OCI-LY3 (cell line): ENCODE measurements at regions not wholly inside any gene's neighbourhood (a gene's known extent, or its start where the extent isn't known, plus 50 kb on each side); places are given as distances from the start of the nearest gene placed in this dataset.

Experiments
- H2AFZ ChIP-seq: fragments of 200-600, 300-600 bp; shearing (Covaris generic); 2 replicates; pipeline ENCODE4 v1.6.0; 2014; ENCODE audit warnings: antibody characterized with exemption, low read depth, low read length
- H3K27ac ChIP-seq: fragments of 200-600, 300-600 bp; sonication (generic); 2 replicates; pipeline ENCODE4 v1.5.1; 2014; ENCODE audit warnings: mild to moderate bottlenecking, low read length, moderate library complexity, mixed read lengths
- H3K27me3 ChIP-seq: fragments of 200-600, 300-600 bp; sonication (generic); 2 replicates; pipeline ENCODE4 v1.6.1; 2014; ENCODE audit warnings: low read depth, low read length, mixed read lengths
- H3K36me3 ChIP-seq: fragments of 200-600, 300-600 bp; sonication (generic); replicated peaks from 2 replicates; pipeline ENCODE3; 2014; ENCODE audit warnings: low read depth, low read length, mixed read lengths
- H3K4me1 ChIP-seq: fragments of 300-600, 200-600 bp; sonication (generic); 2 replicates; pipeline ENCODE4 v1.6.1; 2014; ENCODE audit warnings: low read length, mixed read lengths
- H3K4me2 ChIP-seq: fragments of 200-600, 300-600 bp; sonication (generic); 2 replicates; pipeline ENCODE4 v1.6.1; 2014; ENCODE audit warnings: low read length, mixed read lengths
- H3K4me3 ChIP-seq: fragments of 300-600, 200-600 bp; sonication (generic); 2 replicates; pipeline ENCODE4 v1.5.1; 2014; ENCODE audit warnings: antibody characterized with exemption, mild to moderate bottlenecking, low read length, moderate library complexity
- H3K79me2 ChIP-seq: fragments of 300-600, 200-600 bp; shearing (Covaris generic); 2 replicates; pipeline ENCODE4 v1.6.1; 2014; ENCODE audit warnings: mild to moderate bottlenecking, low read length, mixed read lengths
- H3K9ac ChIP-seq: fragments of 300-600, 200-600 bp; shearing (Covaris generic); 2 replicates; pipeline ENCODE4 v1.6.0; 2014; ENCODE audit warnings: mild to moderate bottlenecking, low read length, moderate library complexity
- H3K9me3 ChIP-seq: fragments of 200-600, 300-600 bp; shearing (Covaris generic); 2 replicates; pipeline ENCODE4 v1.6.1; 2014; ENCODE audit warnings: low read length, mixed read lengths; ENCODE audit not compliant: insufficient read depth
- H4K20me1 ChIP-seq: fragments of 200-600, 300-600 bp; sonication (generic); 2 replicates; pipeline ENCODE4 v1.6.1; 2016; ENCODE audit warnings: low read length, mixed read lengths; ENCODE audit not compliant: insufficient read depth
- EZH2phosphoT487 ChIP-seq: fragments of 200-600 bp; shearing (Covaris generic); IDR thresholded peaks from 2 replicates; pipeline ENCODE4 v1.6.1; 2018; ENCODE audit warnings: antibody characterized with exemption, mixed run types, low read depth
- TF ChIP-seq, protein P1 (sequence below): fragments of 200-600, 300-600 bp; sonication (generic); IDR thresholded peaks from 2 replicates; pipeline ENCODE4 v1.5.1; 2014; ENCODE audit warnings: antibody characterized with exemption, low read length, low read depth

GRCh38 chr13:31485651-31486051 is 253.7 kb upstream of the RXFP2 start:
- Histone ChIP-seq H3K9me3 (no peaks in the 10 kb centered on the region), H3K27me3 (no peaks in the 10 kb centered on the region), H4K20me1 (no peaks in the 10 kb centered on the region), H3K36me3 (no peaks in the 10 kb centered on the region), H3K79me2 (no peaks in the 10 kb centered on the region), H2AFZ (peak overlapping the region; percentile 44; the same call in 1 of the 2 replicates), H3K4me1 (no peaks in the 10 kb centered on the region), H3K27ac (no peak overlapping the region), H3K4me2 (no peak overlapping the region), H3K9ac (no peak overlapping the region), H3K4me3 (no peak overlapping the region)
- TF ChIP-seq, protein P1, sequence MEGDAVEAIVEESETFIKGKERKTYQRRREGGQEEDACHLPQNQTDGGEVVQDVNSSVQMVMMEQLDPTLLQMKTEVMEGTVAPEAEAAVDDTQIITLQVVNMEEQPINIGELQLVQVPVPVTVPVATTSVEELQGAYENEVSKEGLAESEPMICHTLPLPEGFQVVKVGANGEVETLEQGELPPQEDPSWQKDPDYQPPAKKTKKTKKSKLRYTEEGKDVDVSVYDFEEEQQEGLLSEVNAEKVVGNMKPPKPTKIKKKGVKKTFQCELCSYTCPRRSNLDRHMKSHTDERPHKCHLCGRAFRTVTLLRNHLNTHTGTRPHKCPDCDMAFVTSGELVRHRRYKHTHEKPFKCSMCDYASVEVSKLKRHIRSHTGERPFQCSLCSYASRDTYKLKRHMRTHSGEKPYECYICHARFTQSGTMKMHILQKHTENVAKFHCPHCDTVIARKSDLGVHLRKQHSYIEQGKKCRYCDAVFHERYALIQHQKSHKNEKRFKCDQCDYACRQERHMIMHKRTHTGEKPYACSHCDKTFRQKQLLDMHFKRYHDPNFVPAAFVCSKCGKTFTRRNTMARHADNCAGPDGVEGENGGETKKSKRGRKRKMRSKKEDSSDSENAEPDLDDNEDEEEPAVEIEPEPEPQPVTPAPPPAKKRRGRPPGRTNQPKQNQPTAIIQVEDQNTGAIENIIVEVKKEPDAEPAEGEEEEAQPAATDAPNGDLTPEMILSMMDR: no peak
- TF ChIP-seq EZH2phosphoT487: no peak

- Histone ChIP-seq H3K79me2 (no peaks in the 10 kb centered on the region), H3K9me3 (peaks cover 19% of the 10 kb centered on the region), H3K36me3 (peaks cover 9% of the 10 kb centered on the region), H4K20me1 (no peaks in the 10 kb centered on the region), H2AFZ (no peak overlapping the region), H3K4me2 (no peak overlapping the region), H3K4me1 (peaks cover 6% of the 10 kb centered on the region; the same call in 1 of the 2 replicates), H3K4me3 (no peak overlapping the region), H3K27ac (no peak overlapping the region), H3K27me3 (no peaks in the 10 kb centered on the region), H3K9ac (no peak overlapping the region)
- no peak for TF ChIP-seq EZH2phosphoT487
- TF ChIP-seq, protein P1: no peak
Observed at GRCh38 chr13:31495336-31495735, 244.0 kb upstream of the RXFP2 start.

DNA sequence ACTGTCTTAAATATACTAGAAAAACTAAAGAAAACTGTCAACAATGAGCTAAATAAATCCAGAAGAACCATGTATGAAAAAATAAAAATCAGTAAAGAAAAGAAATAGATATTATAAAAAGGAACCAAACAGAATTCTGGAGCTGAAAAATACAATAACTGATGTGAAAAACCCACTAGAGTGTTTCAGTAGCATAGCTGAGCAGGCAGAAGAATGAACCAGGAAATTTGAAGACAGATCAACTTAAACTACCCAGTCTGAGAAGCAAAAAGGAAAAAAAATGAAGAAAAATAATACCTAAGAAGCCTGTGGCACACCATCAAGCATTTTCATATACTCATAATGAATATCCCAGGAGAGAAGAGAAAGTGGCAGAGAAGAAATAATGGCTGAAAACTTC is 240.1 kb upstream of the RXFP2 start:
- H3K4me3 ChIP-seq: no peak overlapping the region

DNA sequence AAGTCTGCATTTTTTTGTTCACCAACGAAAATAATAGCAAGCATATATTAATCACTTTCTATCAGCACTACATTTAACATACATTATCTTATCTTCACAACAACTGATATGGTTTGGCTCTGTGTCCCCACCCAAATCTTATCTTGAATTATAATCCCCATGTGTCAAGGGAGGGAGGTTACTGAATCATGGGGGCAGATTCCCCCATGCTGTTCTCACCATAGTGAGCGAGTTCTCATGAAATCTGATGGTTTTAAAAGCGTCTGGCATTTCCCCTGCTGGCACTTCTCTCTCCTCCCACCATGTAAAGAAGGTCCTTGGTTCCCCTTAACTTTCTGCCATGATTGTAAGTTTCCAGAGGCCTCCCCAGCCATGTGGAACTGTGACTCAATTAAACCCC is 235.7 kb upstream of the RXFP2 start:
- no peaks in the 10 kb centered on the region for H3K27me3 ChIP-seq
- TF ChIP-seq EZH2phosphoT487: no peak
- TF ChIP-seq, protein P1: no peak
- peaks cover 9% of the 10 kb centered on the region for H3K36me3 ChIP-seq
- no peaks in the 10 kb centered on the region for H3K4me1 ChIP-seq
- no peak overlapping the region for H3K27ac ChIP-seq
- H3K4me3 ChIP-seq: no peak overlapping the region
- no peaks in the 10 kb centered on the region for H4K20me1 ChIP-seq
- H3K9ac ChIP-seq: no peak overlapping the region
- peaks cover 13% of the 10 kb centered on the region for H3K9me3 ChIP-seq
- H2AFZ ChIP-seq: no peak overlapping the region
- H3K79me2 ChIP-seq: no peaks in the 10 kb centered on the region
- H3K4me2 ChIP-seq: no peak overlapping the region

More for the DNA sequence above, 240.1 kb upstream of the RXFP2 start:
- Histone ChIP-seq H3K9ac (no peak overlapping the region), H3K4me1 (peaks cover 6% of the 10 kb centered on the region; the same call in 1 of the 2 replicates), H3K9me3 (peaks cover 19% of the 10 kb centered on the region), H3K27me3 (no peaks in the 10 kb centered on the region), H2AFZ (no peak overlapping the region), H3K27ac (no peak overlapping the region), H3K36me3 (peaks cover 14% of the 10 kb centered on the region), H4K20me1 (no peaks in the 10 kb centered on the region), H3K79me2 (no peaks in the 10 kb centered on the region), H3K4me2 (no peak overlapping the region)
- no peak for TF ChIP-seq EZH2phosphoT487
- TF ChIP-seq, protein P1: no peak
